Caco-2 (cell line): ENCODE measurements at regions not wholly inside any gene's neighbourhood (a gene's known extent, or its start where the extent isn't known, plus 50 kb on each side); places are given as distances from the start of the nearest gene placed in this dataset.

ENCODE experiments used
- BruUV-seq: library from RNA; stranded (reverse); fragments of 400-500 nt; replicated peaks from 2 replicates; lab custom pipeline; 2021; lab: Mats Ljungman, UMichigan
- CTCF ChIA-PET: fragments of 300-600 bp; sonication (Branson Sonifier 250); formaldehyde crosslinking; loops from one replicate; lab custom pipeline; 2022; ENCODE audit warnings: antibody characterized with exemption; lab: Charles Lee
- POLR2A ChIA-PET: fragments of 300-600 bp; sonication (Branson Sonifier 250); formaldehyde crosslinking; loops from one replicate; lab custom pipeline; 2022; ENCODE audit warnings: antibody characterized with exemption; lab: Charles Lee
- DNase-seq, 2 experiments: peaks; one replicate each; pipeline versions ENCODE4 v3.0.0 to v3.0.0-alpha.2; 2020 to 2022
- H3K27me3 ChIP-seq: replicated peaks from 2 replicates; pipeline ENCODE4 v1.6.0; 2011; ENCODE audit warnings: low read length; ENCODE audit not compliant: control insufficient read depth, insufficient read depth
- H3K36me3 ChIP-seq: 2 replicates; pipeline ENCODE4 v1.5.1; 2011; ENCODE audit warnings: low read length; ENCODE audit not compliant: control insufficient read depth, insufficient read depth
- H3K4me1 ChIP-seq: fragments of 250-450 bp; sonication (Bioruptor Pico); 2 replicates; pipeline ENCODE4 v1.5.1; 2020; ENCODE audit warnings: mild to moderate bottlenecking
- H3K4me3 ChIP-seq: 2 replicates; pipeline ENCODE4 v1.5.1; 2011; ENCODE audit warnings: low read depth, mild to moderate bottlenecking, control low read depth, low read length
- H3K9me3 ChIP-seq: fragments of 250-450 bp; sonication (Bioruptor Pico); 2 replicates; pipeline ENCODE4 v1.5.1; 2020; ENCODE audit warnings: mild to moderate bottlenecking, moderate library complexity
- H3K27ac Mint-ChIP-seq: one replicate; pipeline ENCODE4 v1.8.0; 2022; ENCODE audit warnings: mixed read lengths; ENCODE audit not compliant: unreplicated experiment
- H3K27me3 Mint-ChIP-seq: one replicate; pipeline ENCODE4 v1.8.0; 2022; ENCODE audit warnings: mixed read lengths; ENCODE audit not compliant: insufficient read depth, unreplicated experiment
- H3K36me3 Mint-ChIP-seq: one replicate; pipeline ENCODE4 v1.8.0; 2022; ENCODE audit warnings: mild to moderate bottlenecking, mixed read lengths; ENCODE audit not compliant: insufficient read depth, unreplicated experiment
- H3K4me1 Mint-ChIP-seq: one replicate; pipeline ENCODE4 v1.8.0; 2022; ENCODE audit warnings: low read depth, mixed read lengths; ENCODE audit not compliant: unreplicated experiment
- H3K4me3 Mint-ChIP-seq: one replicate; pipeline ENCODE4 v1.8.0; 2022; ENCODE audit warnings: mild to moderate bottlenecking, moderate library complexity, mixed read lengths; ENCODE audit not compliant: unreplicated experiment
- H3K9me3 Mint-ChIP-seq: one replicate; pipeline ENCODE4 v1.8.0; 2022; ENCODE audit warnings: mixed read lengths; ENCODE audit not compliant: unreplicated experiment
- intact Hi-C: fragments of 100-400 bp; cut with micrococcal nuclease; formaldehyde crosslinking; loops from one replicate; pipeline ENCODE4 v1.10.0; 2022; ENCODE audit not compliant: unreplicated experiment
- TF ChIP-seq, protein P1 (sequence below), 2 experiments: fragments of 200-600 bp in 1 of 2; IDR thresholded peaks; 1 replicate in 1 of 2; 2 replicates in 1 of 2; pipeline versions ENCODE4 v1.5.1 to v1.8.0; 2011 to 2022; ENCODE audit warnings: antibody characterized with exemption in 1 of 2, control low read depth in 1 of 2, inconsistent platforms in 1 of 2, low read depth in 1 of 2, low read length in 1 of 2, mild to moderate bottlenecking in 1 of 2, moderate library complexity in 1 of 2; ENCODE audit not compliant: insufficient read depth in 1 of 2, severe bottlenecking in 1 of 2, unreplicated experiment in 1 of 2

DNA sequence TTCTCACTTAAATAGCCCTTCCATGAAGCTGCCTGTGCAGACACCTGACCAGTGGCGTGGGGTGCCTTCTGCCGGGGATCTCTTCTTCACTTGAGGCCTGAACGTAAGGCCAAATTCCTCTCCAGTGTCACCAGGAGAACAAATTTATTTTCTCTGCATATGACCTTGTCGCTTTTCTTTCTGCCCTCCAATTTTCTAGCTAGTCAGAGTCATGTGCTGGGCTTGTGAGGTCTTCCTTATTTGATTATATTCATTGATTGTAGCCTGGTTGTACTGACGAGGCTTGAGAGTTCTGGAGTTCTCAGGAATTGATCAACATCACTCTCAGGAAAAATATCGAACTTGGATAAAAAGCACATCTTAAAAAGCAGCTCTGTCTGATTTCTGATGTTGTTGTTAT is 255.7 kb downstream of the BUB3 start:
- TF ChIP-seq, protein P1, sequence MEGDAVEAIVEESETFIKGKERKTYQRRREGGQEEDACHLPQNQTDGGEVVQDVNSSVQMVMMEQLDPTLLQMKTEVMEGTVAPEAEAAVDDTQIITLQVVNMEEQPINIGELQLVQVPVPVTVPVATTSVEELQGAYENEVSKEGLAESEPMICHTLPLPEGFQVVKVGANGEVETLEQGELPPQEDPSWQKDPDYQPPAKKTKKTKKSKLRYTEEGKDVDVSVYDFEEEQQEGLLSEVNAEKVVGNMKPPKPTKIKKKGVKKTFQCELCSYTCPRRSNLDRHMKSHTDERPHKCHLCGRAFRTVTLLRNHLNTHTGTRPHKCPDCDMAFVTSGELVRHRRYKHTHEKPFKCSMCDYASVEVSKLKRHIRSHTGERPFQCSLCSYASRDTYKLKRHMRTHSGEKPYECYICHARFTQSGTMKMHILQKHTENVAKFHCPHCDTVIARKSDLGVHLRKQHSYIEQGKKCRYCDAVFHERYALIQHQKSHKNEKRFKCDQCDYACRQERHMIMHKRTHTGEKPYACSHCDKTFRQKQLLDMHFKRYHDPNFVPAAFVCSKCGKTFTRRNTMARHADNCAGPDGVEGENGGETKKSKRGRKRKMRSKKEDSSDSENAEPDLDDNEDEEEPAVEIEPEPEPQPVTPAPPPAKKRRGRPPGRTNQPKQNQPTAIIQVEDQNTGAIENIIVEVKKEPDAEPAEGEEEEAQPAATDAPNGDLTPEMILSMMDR (IDR thresholded peaks at IDR 0.05; ENCODE audit: insufficient read depth in 1 of 2, low read depth in 1 of 2, low read length in 1 of 2, severe bottlenecking in 1 of 2, unreplicated experiment in 1 of 2): no peak
- Histone ChIP-seq H3K9me3 (no peaks in the 10 kb centered on the region), H3K4me3 (no peak overlapping the region), H3K27me3 (no peaks in the 10 kb centered on the region), H3K4me1 (no peaks in the 10 kb centered on the region), H3K36me3 (no peaks in the 10 kb centered on the region)
- BruUV-seq: no TSS peak
- peaks cover 9% of the 10 kb centered on the region for H3K27me3 Mint-ChIP-seq
- no peaks in the 10 kb centered on the region for H3K36me3 Mint-ChIP-seq
- intact Hi-C loops: no loop called here
- H3K4me1 Mint-ChIP-seq: no peaks in the 10 kb centered on the region
- DNase-seq: no peak
- H3K27ac Mint-ChIP-seq: no peak overlapping the region
- CTCF ChIA-PET: interaction anchor here (0.6 kb wide), 1 partner anchor 333 kb away, joined by 5 read pairs; no protein-coding TSS in a partner anchor
- H3K4me3 Mint-ChIP-seq: no peak overlapping the region
- POLR2A ChIA-PET: no interaction called here
- H3K9me3 Mint-ChIP-seq: peaks cover 3% of the 10 kb centered on the region

DNA sequence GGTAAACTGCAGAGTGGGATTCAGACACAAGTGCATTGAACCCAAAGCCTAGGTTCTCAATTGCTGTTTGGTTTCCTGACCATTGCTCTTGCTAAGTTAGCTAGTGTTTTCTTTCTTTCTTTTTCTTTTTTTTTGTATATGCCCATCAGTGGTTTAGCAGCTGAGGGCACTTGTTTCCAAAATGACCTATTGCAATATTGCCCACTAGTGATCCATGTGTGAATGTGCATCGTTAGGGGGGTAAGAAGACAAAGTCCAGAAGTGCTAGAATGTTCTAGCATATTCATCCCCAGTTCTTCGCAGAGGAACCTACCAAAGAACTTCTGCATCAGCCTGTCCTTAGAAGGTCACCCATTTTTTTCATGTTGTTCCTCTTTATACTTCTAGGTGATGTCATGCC is 252.8 kb upstream of the GPR26 start:
- no TSS peak for BruUV-seq
- Histone ChIP-seq H3K4me1 (no peaks in the 10 kb centered on the region), H3K4me3 (no peak overlapping the region), H3K9me3 (no peaks in the 10 kb centered on the region), H3K36me3 (no peaks in the 10 kb centered on the region), H3K27me3 (no peaks in the 10 kb centered on the region)
- no peak for DNase-seq
- intact Hi-C loops: no loop called here
- H3K9me3 Mint-ChIP-seq: no peaks in the 10 kb centered on the region
- TF ChIP-seq, protein P1 (IDR thresholded peaks at IDR 0.05; ENCODE audit: insufficient read depth in 1 of 2, low read depth in 1 of 2, low read length in 1 of 2, severe bottlenecking in 1 of 2, unreplicated experiment in 1 of 2): no peak
- no peak overlapping the region for H3K4me3 Mint-ChIP-seq
- H3K36me3 Mint-ChIP-seq: no peaks in the 10 kb centered on the region
- no peak overlapping the region for H3K27ac Mint-ChIP-seq
- H3K27me3 Mint-ChIP-seq: peaks cover 6% of the 10 kb centered on the region
- ChIA-PET POLR2A (interaction anchor here (0.6 kb wide), 1 partner anchor 178 kb away, joined by 3 read pairs; no protein-coding TSS in a partner anchor), CTCF (no interaction called here)
- H3K4me1 Mint-ChIP-seq: no peaks in the 10 kb centered on the region

DNA sequence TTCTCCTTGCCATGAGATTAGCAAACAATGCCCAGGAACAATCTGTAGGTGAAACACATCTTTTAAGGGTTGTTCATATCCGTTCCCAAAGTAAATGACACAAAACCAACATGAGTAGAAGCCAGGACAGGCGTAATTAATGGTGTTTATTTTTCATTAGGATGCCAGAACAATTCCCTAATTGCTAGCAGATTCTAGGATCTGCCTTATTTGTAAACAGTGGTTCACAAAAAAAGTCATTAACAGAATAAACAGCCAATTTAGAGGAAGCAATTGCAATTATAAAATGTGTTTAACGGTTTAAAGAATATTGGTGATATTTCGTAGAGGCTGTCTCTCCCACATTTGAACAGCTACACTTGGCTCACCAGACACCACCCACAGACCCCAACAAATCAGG is 250.6 kb upstream of the GPR26 start:
- no peak for DNase-seq
- H3K27me3 Mint-ChIP-seq: no peaks in the 10 kb centered on the region
- H3K4me3 Mint-ChIP-seq: no peak overlapping the region
- Histone ChIP-seq H3K9me3 (no peaks in the 10 kb centered on the region), H3K4me1 (no peaks in the 10 kb centered on the region), H3K4me3 (no peak overlapping the region), H3K27me3 (no peaks in the 10 kb centered on the region), H3K36me3 (no peaks in the 10 kb centered on the region)
- no peaks in the 10 kb centered on the region for H3K9me3 Mint-ChIP-seq
- intact Hi-C loops: no loop called here
- H3K4me1 Mint-ChIP-seq: no peaks in the 10 kb centered on the region
- POLR2A ChIA-PET: no interaction called here
- CTCF ChIA-PET: no interaction called here
- TF ChIP-seq, protein P1 (IDR thresholded peaks at IDR 0.05; ENCODE audit: insufficient read depth in 1 of 2, low read depth in 1 of 2, low read length in 1 of 2, severe bottlenecking in 1 of 2, unreplicated experiment in 1 of 2): no peak
- no TSS peak for BruUV-seq
- H3K36me3 Mint-ChIP-seq: no peaks in the 10 kb centered on the region
- H3K27ac Mint-ChIP-seq: no peak overlapping the region
